Esophagus muscularis mucosa (tissue), 4 donors: ENCODE measurements at regions not wholly inside any gene's neighbourhood (a gene's known extent, or its start where the extent isn't known, plus 50 kb on each side); places are given as distances from the start of the nearest gene placed in this dataset.
"Not testable (repeated sequence)": the region's sequence is repeated elsewhere in the genome, so short reads cannot be mapped to it uniquely, and the experiment has no call there.

Experiments
- DNase-seq: peaks from one replicate; pipeline ENCODE4 v3.0.0-alpha.2; 2017; ENCODE audit errors: extremely low spot score
- H3K27ac ChIP-seq, 4 donors: fragments of 200-600 bp; sonication (generic); replicated peaks in 1 of 4; 1 replicate in 3 of 4; 2 replicates in 1 of 4; pipeline ENCODE4 v1.5.1; 2016 to 2019; ENCODE audit warnings: mild to moderate bottlenecking in 1 of 4
- H3K27me3 ChIP-seq, 4 donors: fragments of 200-600 bp; sonication (generic); one replicate each; pipeline versions ENCODE4 v1.5.1 to v1.6.0; 2016 to 2019
- H3K36me3 ChIP-seq, 4 donors: fragments of 200-600 bp; sonication (generic); one replicate each; pipeline ENCODE4 v1.5.1; 2016 to 2019
- H3K4me1 ChIP-seq, 4 donors: fragments of 200-600 bp; sonication (generic); one replicate each; pipeline ENCODE4 v1.5.1; 2016 to 2019
- H3K4me3 ChIP-seq, 4 donors: fragments of 200-600 bp; sonication (generic); 1 replicate in 2 of 4; 2 replicates in 2 of 4; pipeline ENCODE4 v1.5.1; 2016 to 2019; ENCODE audit warnings: mild to moderate bottlenecking in 4 of 4, moderate library complexity in 1 of 4
- H3K9me3 ChIP-seq, 4 donors: fragments of 200-600 bp; sonication (generic); 1 replicate in 3 of 4; 2 replicates in 1 of 4; pipeline ENCODE4 v1.5.1; 2016 to 2019
- CTCF ChIP-seq, 3 experiments: fragments of 200-600 bp in 2 of 3; fragments of 450-650 bp in 1 of 3; sonication (generic) in 2 of 3; IDR thresholded peaks; one replicate each; pipeline ENCODE4 v1.5.1; 2017 to 2019; ENCODE audit warnings: antibody characterized with exemption in 3 of 3, mild to moderate bottlenecking in 2 of 3, moderate library complexity in 1 of 3
- EP300 ChIP-seq: sonication (generic); formaldehyde crosslinking; IDR thresholded peaks from one replicate; pipeline ENCODE4 v1.6.1; 2017; ENCODE audit warnings: antibody characterized with exemption
- POLR2A ChIP-seq: fragments of 450-650 bp; IDR thresholded peaks from one replicate; pipeline ENCODE4 v1.6.1; 2017; ENCODE audit warnings: antibody characterized with exemption, moderate library complexity, mild to moderate bottlenecking, low read depth
- POLR2AphosphoS5 ChIP-seq, 2 donors: sonication (generic); formaldehyde crosslinking; IDR thresholded peaks; one replicate each; pipeline ENCODE4 v1.6.1; 2017; ENCODE audit warnings: antibody characterized with exemption in 2 of 2
- WGBS: methylation state at CpG from one replicate; pipeline ENCODE4 v1.1.5; 2018; 5-methylcytosine and 5-hydroxymethylcytosine counted together
- intact Hi-C: fragments of 100-400 bp; cut with DNase I; formaldehyde crosslinking; loops from one replicate; pipeline ENCODE4 v1.15.1; 2023

GRCh38 chr2:34789169-34789568 lies 1190.1 kb upstream of the FAM98A start:
- Histone ChIP-seq H3K4me1 (no peaks in the 10 kb centered on the region), H3K27me3 (no peaks in the 10 kb centered on the region), H3K9me3 (no peaks in the 10 kb centered on the region), H3K36me3 (no peaks in the 10 kb centered on the region), H3K4me3 (no peak overlapping the region), H3K27ac (no peak overlapping the region)
- intact Hi-C loops, result no loop called here
- DNase-seq, result no peak
- no peak for TF ChIP-seq POLR2AphosphoS5 (IDR thresholded peaks at IDR 0.05)
- no peak for TF ChIP-seq CTCF (IDR thresholded peaks at IDR 0.05)
- TF ChIP-seq POLR2A, result no peak
- TF ChIP-seq EP300, result no peak
- 74% methylated on average over 4 of the region's 4 CpGs for WGBS

DNA sequence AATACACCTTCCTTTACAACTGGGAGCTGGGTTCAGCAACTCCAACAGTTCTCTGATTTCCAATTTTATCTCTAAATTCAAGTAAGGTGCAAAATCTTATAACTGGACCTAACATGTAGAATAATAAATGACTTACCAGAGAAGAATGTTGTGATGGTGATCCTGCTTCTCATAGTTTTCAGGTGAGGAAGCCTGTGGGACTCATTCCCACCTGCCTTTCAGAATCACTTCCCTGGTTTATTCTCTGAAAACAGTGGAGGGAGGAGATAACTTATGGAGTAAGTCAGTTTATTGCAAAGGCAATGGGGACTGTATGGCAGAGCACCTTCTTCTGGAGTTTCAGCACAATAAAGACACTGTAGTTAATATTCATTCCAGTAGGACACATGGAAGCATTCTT lies 1188.2 kb upstream of the FAM98A start:
- no peak overlapping the region for H3K4me3 ChIP-seq
- intact Hi-C loops, result no loop called here
- no peaks in the 10 kb centered on the region for H3K4me1 ChIP-seq
- no peak overlapping the region for H3K27ac ChIP-seq
- H3K9me3 ChIP-seq, result no peaks in the 10 kb centered on the region
- H3K36me3 ChIP-seq, result no peaks in the 10 kb centered on the region
- TF ChIP-seq POLR2A (no peak), POLR2AphosphoS5 (IDR thresholded peaks at IDR 0.05) (no peak), EP300 (no peak), CTCF (IDR thresholded peaks at IDR 0.05) (no peak)
- no peak for DNase-seq
- H3K27me3 ChIP-seq, result no peaks in the 10 kb centered on the region

GRCh38 chr2:34785206-34785785 lies 1186.2 kb upstream of the FAM98A start:
- intact Hi-C loops, result no loop called here
- no peaks in the 10 kb centered on the region for H3K4me1 ChIP-seq
- WGBS, result 70% methylated on average over 3 of the region's 3 CpGs
- no peaks in the 10 kb centered on the region for H3K36me3 ChIP-seq
- no peaks in the 10 kb centered on the region for H3K9me3 ChIP-seq
- H3K4me3 ChIP-seq, result no peak overlapping the region
- H3K27me3 ChIP-seq, result no peaks in the 10 kb centered on the region
- no peak for DNase-seq
- TF ChIP-seq POLR2AphosphoS5 (IDR thresholded peaks at IDR 0.05) (no peak), CTCF (IDR thresholded peaks at IDR 0.05) (no peak), EP300 (no peak), POLR2A (no peak)
- no peak overlapping the region for H3K27ac ChIP-seq

DNA sequence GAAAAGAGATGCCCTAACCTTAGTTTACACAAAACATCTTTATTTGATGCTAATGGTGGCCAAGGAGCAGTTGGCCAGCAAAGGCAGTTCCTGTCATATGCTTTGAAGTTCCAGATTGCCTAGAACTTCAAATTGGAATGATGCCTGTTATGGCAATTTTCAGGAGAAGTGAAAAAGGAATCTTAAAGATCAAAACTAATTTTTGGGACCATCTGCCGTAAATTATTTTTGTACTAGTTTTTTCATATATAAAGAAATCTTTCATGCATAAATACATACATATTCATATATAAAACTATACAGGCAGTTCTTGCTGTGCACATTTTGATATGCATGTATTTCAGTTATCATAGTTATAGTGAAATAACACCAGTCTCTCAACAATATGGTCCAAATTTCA lies 1185.6 kb upstream of the FAM98A start:
- WGBS, result 89% methylated on average over 1 of the region's 1 CpG
- TF ChIP-seq POLR2A, result no peak
- Histone ChIP-seq H3K4me3 (no peak overlapping the region), H3K27ac (no peak overlapping the region), H3K27me3 (no peaks in the 10 kb centered on the region), H3K4me1 (no peaks in the 10 kb centered on the region), H3K36me3 (no peaks in the 10 kb centered on the region), H3K9me3 (no peaks in the 10 kb centered on the region)
- intact Hi-C loops, result no loop called here
- no peak for DNase-seq

GRCh38 chr2:34750742-34751141 lies 1151.6 kb upstream of the FAM98A start:
- WGBS, result 85% methylated on average over 7 of the region's 7 CpGs
- H3K36me3 ChIP-seq, H3K4me3 ChIP-seq, DNase-seq, H3K27me3 ChIP-seq, H3K4me1 ChIP-seq, intact Hi-C loops, H3K9me3 ChIP-seq, H3K27ac ChIP-seq: not testable (repeated sequence)

DNA sequence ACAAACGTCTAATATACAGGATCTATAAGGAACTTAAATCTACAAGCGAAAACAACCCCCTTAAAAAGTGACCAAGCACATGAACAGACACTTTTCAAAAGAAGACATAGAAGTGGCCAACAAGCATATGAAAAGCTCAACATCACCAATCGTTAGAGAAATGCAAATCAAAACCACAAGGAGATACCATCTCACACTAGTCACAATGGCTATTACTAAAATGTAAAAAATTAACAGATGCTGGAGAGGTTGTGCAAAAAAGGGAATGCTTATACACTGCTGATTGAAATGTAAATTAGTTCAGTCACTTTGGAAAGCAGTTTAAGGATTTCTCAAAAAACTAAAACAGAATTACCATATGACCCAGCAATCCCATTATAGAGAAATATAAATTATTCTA lies 1148.5 kb upstream of the FAM98A start:
- Histone ChIP-seq H3K27me3 (no peaks in the 10 kb centered on the region), H3K4me3 (no peak overlapping the region), H3K27ac (no peak overlapping the region), H3K9me3 (no peaks in the 10 kb centered on the region), H3K4me1 (no peaks in the 10 kb centered on the region), H3K36me3 (no peaks in the 10 kb centered on the region)
- no peak for DNase-seq
- WGBS, result 67% methylated on average over 3 of the region's 3 CpGs
- TF ChIP-seq EP300 (no peak), POLR2A (no peak), POLR2AphosphoS5 (IDR thresholded peaks at IDR 0.05) (no peak), CTCF (IDR thresholded peaks at IDR 0.05) (no peak)
- intact Hi-C loops, result no loop called here
